Keratinocyte (primary cell): ENCODE measurements at regions not wholly inside any gene's neighbourhood (a gene's known extent, or its start where the extent isn't known, plus 50 kb on each side); places are given as distances from the start of the nearest gene placed in this dataset.

Experiments used
- DNase-seq: peaks from one replicate; pipeline ENCODE4 v3.0.0-alpha.2; 2011; ENCODE audit warnings: low read depth, missing footprints, low spot score
- FAIRE-seq: peaks from 2 replicates; lab custom pipeline; 2011; peaks lifted over from hg19 to GRCh38; lab: Jason Lieb, UNC
- H2AFZ ChIP-seq: 2 replicates; pipeline ENCODE4 v1.6.0; 2012; ENCODE audit warnings: low read length, control low read depth, inconsistent platforms; ENCODE audit not compliant: control insufficient read depth
- H3K27ac ChIP-seq: 2 replicates; pipeline ENCODE4 v1.5.1; 2011; ENCODE audit warnings: low read length; ENCODE audit not compliant: control insufficient read depth, insufficient read depth
- H3K27me3 ChIP-seq: 3 replicates; pipeline ENCODE4 v1.6.0; 2011; ENCODE audit warnings: low read length; ENCODE audit not compliant: control insufficient read depth, insufficient read depth; ENCODE audit errors: extremely low read depth
- H3K36me3 ChIP-seq, 2 experiments: 2 replicates in 1 of 2; 3 replicates in 1 of 2; pipeline ENCODE4 v1.5.1; 2011; ENCODE audit warnings: low read length in 2 of 2, mild to moderate bottlenecking in 1 of 2; ENCODE audit not compliant: control insufficient read depth in 2 of 2, insufficient read depth in 2 of 2; ENCODE audit errors: extremely low read depth in 1 of 2
- H3K4me1 ChIP-seq: 3 replicates; pipeline ENCODE4 v1.5.1; 2011; ENCODE audit warnings: low read length; ENCODE audit not compliant: control insufficient read depth, insufficient read depth; ENCODE audit errors: extremely low read depth
- H3K4me2 ChIP-seq: 3 replicates; pipeline ENCODE4 v1.6.0; 2011; ENCODE audit warnings: low read depth, low read length; ENCODE audit not compliant: control insufficient read depth, insufficient read depth; ENCODE audit errors: extremely low read depth
- H3K4me3 ChIP-seq, 3 experiments: fragments of 200-600 bp in 1 of 3; sonication (generic) in 1 of 3; 2 replicates in 2 of 3; 3 replicates in 1 of 3; pipeline ENCODE4 v1.5.1; 2011 to 2016; ENCODE audit warnings: low read length in 3 of 3, mild to moderate bottlenecking in 3 of 3, control low read depth in 2 of 3, inconsistent platforms in 1 of 3, low read depth in 1 of 3, mixed read lengths in 1 of 3, mixed run types in 1 of 3, moderate library complexity in 1 of 3; ENCODE audit not compliant: control insufficient read depth in 2 of 3, insufficient read depth in 2 of 3; ENCODE audit errors: extremely low read depth in 1 of 3
- H3K79me2 ChIP-seq: 2 replicates; pipeline ENCODE4 v1.6.0; 2012; ENCODE audit warnings: low read length; ENCODE audit not compliant: control insufficient read depth, insufficient read depth
- H3K9ac ChIP-seq: 3 replicates; pipeline ENCODE4 v1.6.0; 2011; ENCODE audit warnings: low read length; ENCODE audit not compliant: control insufficient read depth, insufficient read depth; ENCODE audit errors: extremely low read depth
- H3K9me1 ChIP-seq: 3 replicates; pipeline ENCODE4 v1.6.0; 2011; ENCODE audit warnings: low read length; ENCODE audit not compliant: control insufficient read depth, insufficient read depth; ENCODE audit errors: extremely low read depth
- H3K9me3 ChIP-seq: 2 replicates; pipeline ENCODE4 v1.5.1; 2012; ENCODE audit warnings: low read depth, low read length; ENCODE audit not compliant: control insufficient read depth
- H4K20me1 ChIP-seq: 3 replicates; pipeline ENCODE4 v1.6.0; 2011; ENCODE audit warnings: low read length; ENCODE audit not compliant: control insufficient read depth, insufficient read depth; ENCODE audit errors: extremely low read depth
- EZH2 ChIP-seq: IDR thresholded peaks from one replicate; pipeline ENCODE4 v1.6.1; 2012; ENCODE audit warnings: inconsistent platforms, mild to moderate bottlenecking, low read length, moderate library complexity
- dilution Hi-C: fragments of 300-500 bp; cut with MboI; formaldehyde crosslinking; loops from one replicate; pipeline ENCODE4 v1.7.0; 2020; ENCODE audit warnings: low sequenced_read_pairs; ENCODE audit not compliant: extremely low pct_ligation_motif_present
- TF ChIP-seq, protein P1 (sequence below), 3 experiments: IDR thresholded peaks in 1 of 3; conservative IDR thresholded peaks in 1 of 3; optimal IDR thresholded peaks in 1 of 3; 2 replicates in 2 of 3; 3 replicates in 1 of 3; pipeline versions ENCODE3 to v1.5.1; 2011; ENCODE audit warnings: low read length in 3 of 3, mild to moderate bottlenecking in 3 of 3, moderate library complexity in 2 of 3, control low read depth in 1 of 3, inconsistent platforms in 1 of 3; ENCODE audit not compliant: insufficient read depth in 2 of 3; ENCODE audit errors: extremely low read depth in 1 of 3

DNA sequence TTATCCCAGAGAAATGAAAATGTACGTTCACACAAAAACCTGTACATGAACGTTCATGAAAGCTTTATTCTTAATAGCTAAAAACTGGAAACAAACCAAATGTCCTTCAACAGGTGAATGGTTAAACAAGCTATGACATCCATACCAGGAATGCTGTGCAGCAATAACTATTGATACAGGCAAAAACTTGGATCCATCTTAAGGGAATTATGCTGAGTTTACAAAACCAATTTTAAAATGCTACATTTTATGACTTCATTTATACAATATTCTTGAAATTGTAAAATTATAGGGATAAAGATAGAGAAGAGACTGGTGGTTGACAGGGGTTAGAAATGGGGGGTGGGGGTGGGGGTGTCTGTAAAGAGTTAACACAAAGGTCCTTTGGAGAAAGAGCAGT, 280.3 kb downstream of the TGFB2 start:
- Histone ChIP-seq H4K20me1 (no peaks in the 10 kb centered on the region), H3K4me1 (peaks cover 8% of the 10 kb centered on the region), H3K4me2 (no peak overlapping the region), H3K27me3 (no peaks in the 10 kb centered on the region), H3K9me1 (no peaks in the 10 kb centered on the region), H3K9me3 (peaks cover 1% of the 10 kb centered on the region), H3K4me3 (no peak overlapping the region), H3K9ac (no peak overlapping the region), H3K79me2 (no peaks in the 10 kb centered on the region), H3K27ac (no peak overlapping the region), H2AFZ (no peak overlapping the region), H3K36me3 (no peaks in the 10 kb centered on the region)
- dilution Hi-C loops: no loop called here
- TF ChIP-seq, protein P1, sequence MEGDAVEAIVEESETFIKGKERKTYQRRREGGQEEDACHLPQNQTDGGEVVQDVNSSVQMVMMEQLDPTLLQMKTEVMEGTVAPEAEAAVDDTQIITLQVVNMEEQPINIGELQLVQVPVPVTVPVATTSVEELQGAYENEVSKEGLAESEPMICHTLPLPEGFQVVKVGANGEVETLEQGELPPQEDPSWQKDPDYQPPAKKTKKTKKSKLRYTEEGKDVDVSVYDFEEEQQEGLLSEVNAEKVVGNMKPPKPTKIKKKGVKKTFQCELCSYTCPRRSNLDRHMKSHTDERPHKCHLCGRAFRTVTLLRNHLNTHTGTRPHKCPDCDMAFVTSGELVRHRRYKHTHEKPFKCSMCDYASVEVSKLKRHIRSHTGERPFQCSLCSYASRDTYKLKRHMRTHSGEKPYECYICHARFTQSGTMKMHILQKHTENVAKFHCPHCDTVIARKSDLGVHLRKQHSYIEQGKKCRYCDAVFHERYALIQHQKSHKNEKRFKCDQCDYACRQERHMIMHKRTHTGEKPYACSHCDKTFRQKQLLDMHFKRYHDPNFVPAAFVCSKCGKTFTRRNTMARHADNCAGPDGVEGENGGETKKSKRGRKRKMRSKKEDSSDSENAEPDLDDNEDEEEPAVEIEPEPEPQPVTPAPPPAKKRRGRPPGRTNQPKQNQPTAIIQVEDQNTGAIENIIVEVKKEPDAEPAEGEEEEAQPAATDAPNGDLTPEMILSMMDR (optimal IDR thresholded peaks at IDR 0.05 in 1 of 3, IDR thresholded peaks at IDR 0.05 in 1 of 3, conservative IDR thresholded peaks at IDR 0.05 in 1 of 3; ENCODE audit: extremely low read depth in 1 of 3, insufficient read depth in 2 of 3, low read length in 3 of 3): no peak
- TF ChIP-seq EZH2: no peak
- FAIRE-seq (no peak), DNase-seq (no peak)

GRCh38 chr1:218633238-218633988, 288.3 kb downstream of the TGFB2 start:
- no peak overlapping the region for H3K4me3 ChIP-seq
- FAIRE-seq (no peak), DNase-seq (no peak)
- no peaks in the 10 kb centered on the region for H3K36me3 ChIP-seq
- H4K20me1 ChIP-seq: no peaks in the 10 kb centered on the region
- no peaks in the 10 kb centered on the region for H3K27me3 ChIP-seq
- H3K4me1 ChIP-seq: peaks cover 12% of the 10 kb centered on the region
- no peak overlapping the region for H3K9ac ChIP-seq
- peak overlapping the region; percentile 38 for H3K4me2 ChIP-seq
- TF ChIP-seq, protein P1 (optimal IDR thresholded peaks at IDR 0.05 in 1 of 3, IDR thresholded peaks at IDR 0.05 in 1 of 3, conservative IDR thresholded peaks at IDR 0.05 in 1 of 3; ENCODE audit: extremely low read depth in 1 of 3, insufficient read depth in 2 of 3, low read length in 3 of 3): no peak
- dilution Hi-C loops: no loop called here
- peak overlapping the region; percentile 67 for H2AFZ ChIP-seq
- H3K27ac ChIP-seq: peak overlapping the region; percentile 45
- H3K9me3 ChIP-seq: no peaks in the 10 kb centered on the region
- no peaks in the 10 kb centered on the region for H3K9me1 ChIP-seq
- no peaks in the 10 kb centered on the region for H3K79me2 ChIP-seq
